22Rv1 (cell line): ENCODE measurements at regions not wholly inside any gene's neighbourhood (a gene's known extent, or its start where the extent isn't known, plus 50 kb on each side); places are given as distances from the start of the nearest gene placed in this dataset.

ENCODE experiments used
- H3K27ac ChIP-seq: fragments of 450-650 bp; 2 replicates; pipeline ENCODE4 v1.5.1; 2017
- CTCF ChIP-seq: fragments of 450-650 bp; IDR thresholded peaks from 2 replicates; pipeline ENCODE4 v1.5.1; 2017; ENCODE audit warnings: mild to moderate bottlenecking
- ZFX ChIP-seq: fragments of 450-650 bp; IDR thresholded peaks from 2 replicates; pipeline ENCODE4 v1.6.1; 2017; ENCODE audit warnings: antibody characterized with exemption, borderline replicate concordance

DNA sequence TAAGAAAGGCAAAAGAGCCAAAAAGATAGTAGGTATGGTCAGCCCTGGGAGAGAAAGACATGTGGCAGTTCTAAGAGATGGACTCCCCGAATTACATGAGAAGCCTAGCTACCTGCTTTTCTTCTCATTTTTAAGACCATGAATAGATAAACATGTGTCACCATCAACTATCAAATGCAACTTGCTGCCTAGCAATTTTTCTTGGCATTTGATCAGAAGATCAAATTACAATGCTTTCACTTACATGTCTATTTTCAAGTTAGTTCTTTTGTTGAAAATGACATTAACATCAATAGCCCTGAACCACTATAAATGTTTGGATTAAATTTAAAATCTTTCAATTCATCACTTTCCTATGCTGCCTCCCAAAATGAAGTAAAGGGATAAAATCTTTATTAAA is 212.3 kb downstream of the HHIPL2 start:
- TF ChIP-seq CTCF (no peak), ZFX (no peak)
- no peak overlapping the region for H3K27ac ChIP-seq

- TF ChIP-seq CTCF (no peak), ZFX (no peak)
- H3K27ac ChIP-seq: no peak overlapping the region
Measured at GRCh38 chr1:222334026-222334680, 213.8 kb downstream of the HHIPL2 start.

- TF ChIP-seq CTCF (no peak), ZFX (no peak)
- no peak overlapping the region for H3K27ac ChIP-seq
Measured at GRCh38 chr1:222331765-222332164, 216.1 kb downstream of the HHIPL2 start.

DNA sequence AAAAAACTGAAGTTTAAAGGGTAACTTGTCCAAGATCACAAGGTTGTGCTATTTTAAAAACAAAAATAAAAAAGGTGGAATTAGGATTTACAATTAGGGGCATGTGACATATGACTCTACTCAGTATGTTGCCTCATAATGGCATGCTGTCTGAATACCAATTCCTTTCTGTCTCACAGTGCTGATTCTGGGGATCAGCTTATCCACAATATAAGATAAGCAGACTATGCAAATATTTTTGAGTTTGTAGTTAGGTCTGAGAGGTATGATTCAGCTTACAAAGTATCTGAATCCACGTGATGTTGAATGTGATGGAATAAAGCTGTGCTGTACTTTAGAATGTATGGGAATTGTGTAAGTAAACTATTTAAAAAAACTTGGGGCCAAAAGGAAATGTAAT is 216.6 kb downstream of the HHIPL2 start:
- TF ChIP-seq CTCF (no peak), ZFX (no peak)
- H3K27ac ChIP-seq: no peak overlapping the region

GRCh38 chr1:222329493-222330045 is 218.3 kb downstream of the HHIPL2 start:
- no peak for TF ChIP-seq CTCF
- TF ChIP-seq ZFX: no peak
- H3K27ac ChIP-seq: no peak overlapping the region

GRCh38 chr1:222326710-222327036 is 221.2 kb downstream of the HHIPL2 start:
- no peak overlapping the region for H3K27ac ChIP-seq
- no peak for TF ChIP-seq ZFX
- no peak for TF ChIP-seq CTCF

DNA sequence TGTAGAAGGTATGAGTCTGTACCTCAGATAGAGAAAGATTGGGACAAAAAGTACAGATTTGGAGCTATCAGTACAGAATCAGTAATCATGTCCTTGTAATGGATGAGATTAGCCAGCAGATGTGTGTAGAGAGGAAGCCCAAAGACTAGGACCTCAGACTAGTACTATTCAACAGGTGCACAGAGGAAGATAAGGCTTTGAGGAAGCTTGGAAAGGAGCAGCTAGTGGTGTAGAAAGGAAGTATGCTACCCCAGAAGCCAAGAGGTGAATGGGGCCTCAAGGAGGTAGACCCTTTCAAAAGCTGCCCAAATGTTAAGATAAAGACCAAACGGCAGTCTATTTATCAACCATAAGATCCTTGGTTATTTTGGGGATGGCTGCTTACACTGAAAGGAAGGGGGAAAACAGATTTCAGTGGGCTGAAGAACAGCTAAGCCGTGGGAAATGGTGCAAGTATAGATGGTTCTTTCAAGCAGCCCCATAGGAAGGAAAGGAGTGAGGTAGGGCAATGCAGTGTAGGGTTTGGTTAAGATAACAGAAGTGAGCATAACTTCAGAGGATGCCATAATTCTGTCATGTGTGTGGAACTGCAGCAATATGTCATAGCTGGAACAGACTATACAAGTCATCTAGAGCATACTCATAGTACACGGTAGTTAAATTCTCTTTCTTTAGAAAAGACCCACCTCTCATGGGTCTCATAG is 221.7 kb downstream of the HHIPL2 start:
- TF ChIP-seq CTCF (no peak), ZFX (no peak)
- no peak overlapping the region for H3K27ac ChIP-seq
